HTR-8/SVneo (cell line): ENCODE measurements at regions not wholly inside any gene's neighbourhood (a gene's known extent, or its start where the extent isn't known, plus 50 kb on each side); places are given as distances from the start of the nearest gene placed in this dataset.

ENCODE experiments used
- DNase-seq: peaks from one replicate; pipeline ENCODE4 v3.0.0; 2011; ENCODE audit warnings: low spot score, mixed read lengths; ENCODE audit not compliant: insufficient read length
- FAIRE-seq: peaks from 2 replicates; lab custom pipeline; 2011; peaks lifted over from hg19 to GRCh38; lab: Jason Lieb, UNC

- DNase-seq (no peak), FAIRE-seq (no peak)
Measured at GRCh38 chr14:49970474-49971147, 77.7 kb downstream of the ARF6 start.

- FAIRE-seq: no peak
Measured at GRCh38 chr14:49971156-49972130, 78.6 kb downstream of the ARF6 start.

DNA sequence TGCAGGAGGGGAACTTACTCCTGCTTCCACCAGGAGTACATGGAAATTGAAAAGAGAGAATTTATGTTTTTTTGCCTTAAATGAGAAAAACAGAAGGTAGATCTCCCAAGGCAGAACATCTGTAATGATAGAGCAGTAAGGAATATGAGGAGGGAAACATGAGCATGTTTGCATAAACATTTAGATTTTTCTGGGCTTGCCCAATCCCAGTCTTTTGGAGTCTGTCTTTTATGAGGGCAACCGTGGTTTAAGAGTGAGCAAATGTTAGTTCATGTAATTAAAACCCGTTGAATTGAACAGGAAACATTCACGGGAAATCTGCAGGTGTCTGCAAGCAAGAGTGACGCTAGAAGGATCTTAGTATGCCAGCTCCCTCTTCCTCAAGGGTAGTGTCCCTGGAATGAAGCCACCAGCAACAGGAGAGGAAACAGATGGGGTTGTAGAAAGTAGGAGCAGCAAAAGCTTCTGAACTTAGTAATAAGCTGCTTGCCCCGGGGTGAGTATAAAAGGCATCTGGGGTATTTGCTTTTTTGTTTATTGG lies 79.3 kb downstream of the ARF6 start:
- DNase-seq: no peak
- FAIRE-seq: no peak

More at GRCh38 chr14:49971156-49972130, 78.6 kb downstream of the ARF6 start:
- DNase-seq: no peak

- peak; percentile 69 for DNase-seq
- FAIRE-seq: no peak
Measured at GRCh38 chr14:49972823-49973222, 79.9 kb downstream of the ARF6 start.

DNA sequence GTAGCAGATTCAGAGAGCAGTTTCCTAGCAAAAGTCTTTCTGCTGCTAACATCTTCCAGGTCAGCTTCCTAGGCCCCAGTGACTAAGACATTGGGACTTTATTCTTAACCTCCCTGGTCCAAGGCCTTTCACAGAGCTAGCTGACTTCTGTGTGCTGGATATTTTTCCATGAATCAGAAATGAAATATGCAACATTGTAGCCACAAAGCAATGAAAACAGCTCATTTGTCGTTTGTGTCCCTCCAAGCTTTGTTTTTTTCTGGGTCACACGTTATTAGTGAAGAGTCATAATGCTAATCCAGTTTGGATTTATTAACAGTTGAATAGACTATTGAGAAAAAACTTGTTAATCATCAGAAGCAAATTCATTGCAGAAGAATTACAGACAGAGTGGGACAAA lies 82.4 kb downstream of the ARF6 start:
- FAIRE-seq: no peak
- peak; percentile 48 for DNase-seq

GRCh38 chr14:49975799-49976198 lies 82.9 kb downstream of the ARF6 start:
- FAIRE-seq (no peak), DNase-seq (no peak)

GRCh38 chr14:49977126-49977841 lies 84.4 kb downstream of the ARF6 start:
- DNase-seq: no peak
- no peak for FAIRE-seq

DNA sequence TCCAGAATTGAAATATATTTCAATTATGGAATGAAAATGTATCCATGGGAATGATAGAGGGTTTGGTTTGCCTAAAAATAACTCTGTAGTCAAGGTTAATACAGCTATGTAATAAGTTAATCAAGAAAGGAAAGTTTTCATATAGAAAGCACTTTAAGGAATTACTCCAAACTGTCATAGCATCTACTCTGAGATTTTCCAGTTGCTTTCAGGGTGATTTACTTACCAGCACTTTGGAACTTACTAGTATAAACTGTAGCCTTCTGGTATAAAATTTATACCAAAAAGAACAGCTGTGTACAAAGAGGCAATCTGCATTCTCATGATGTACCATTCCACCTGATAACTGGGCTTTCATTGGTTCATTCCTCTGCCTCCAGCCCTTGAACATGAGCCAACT lies 87.1 kb downstream of the ARF6 start:
- FAIRE-seq (no peak), DNase-seq (no peak)

GRCh38 chr14:49982082-49982481 lies 89.2 kb downstream of the ARF6 start:
- FAIRE-seq (no peak), DNase-seq (no peak)

DNA sequence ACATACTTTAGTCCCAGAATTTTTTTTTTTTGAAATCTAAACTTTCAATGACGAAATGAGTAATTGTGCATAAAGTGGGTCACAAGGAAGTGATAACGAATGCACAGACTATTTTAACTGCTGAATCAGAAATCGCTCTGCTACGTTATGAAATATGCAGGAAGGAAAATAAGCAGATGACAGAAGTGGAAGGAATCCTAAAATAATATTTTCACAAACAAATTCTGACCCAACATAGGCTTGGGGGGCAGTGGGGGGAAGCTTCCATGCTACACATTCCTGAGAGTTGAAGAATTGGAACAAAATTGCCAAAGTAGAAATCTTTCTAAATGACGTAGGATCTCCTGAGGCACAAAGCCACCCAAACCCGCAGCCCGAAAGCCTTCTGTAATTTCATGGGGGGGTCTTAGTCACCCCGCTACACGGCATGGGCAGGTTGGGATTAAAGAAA lies 89.6 kb downstream of the ARF6 start:
- DNase-seq (no peak), FAIRE-seq (no peak)

- DNase-seq: no peak
Measured at GRCh38 chr14:49984424-49984823, 91.5 kb downstream of the ARF6 start.

GRCh38 chr14:49986343-49987014 lies 93.6 kb downstream of the ARF6 start:
- FAIRE-seq: no peak
- no peak for DNase-seq

More at GRCh38 chr14:49984424-49984823, 91.5 kb downstream of the ARF6 start:
- FAIRE-seq: no peak

DNA sequence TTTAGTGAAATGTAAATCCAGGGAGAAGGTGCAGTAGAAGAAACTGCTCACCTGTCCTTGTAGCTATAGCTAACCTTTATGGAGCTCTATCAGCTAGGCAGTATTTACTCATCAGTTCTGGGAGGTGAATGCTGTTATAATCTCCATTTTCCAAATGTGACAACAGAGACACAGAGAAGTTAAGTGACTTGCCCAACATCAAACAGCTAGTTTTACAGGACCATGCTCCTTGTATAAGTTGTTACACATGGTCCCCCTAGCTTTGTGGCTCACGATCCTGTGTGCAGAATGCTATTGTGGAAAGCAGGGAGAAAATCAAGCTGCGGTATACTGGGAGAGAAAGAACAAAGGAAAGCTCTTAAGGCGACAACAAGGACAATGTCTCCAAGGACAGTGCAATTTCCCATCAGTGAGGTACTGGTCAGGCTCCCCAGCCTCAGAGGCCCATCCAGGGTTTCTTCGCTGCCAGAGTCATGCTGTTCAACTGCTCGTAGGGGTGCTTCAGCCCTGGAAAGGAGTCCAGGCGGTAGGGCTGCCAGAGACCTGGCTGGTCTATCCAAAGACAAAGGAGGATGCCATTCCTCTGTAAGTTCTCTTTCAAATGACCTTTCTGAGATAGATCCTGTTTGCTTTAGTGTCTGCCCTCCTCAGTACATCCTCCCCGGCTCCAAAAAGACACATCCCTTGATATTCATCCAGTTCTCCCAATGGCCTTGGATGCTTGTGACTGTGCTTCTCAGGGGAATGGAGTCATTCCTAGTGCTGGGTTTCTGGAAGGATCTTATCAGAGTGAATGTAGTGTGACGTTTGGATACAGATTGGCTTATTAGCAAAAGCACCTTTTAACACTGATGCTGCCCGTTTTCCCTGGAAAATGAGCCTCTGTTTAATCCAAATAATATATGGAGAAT lies 95.5 kb downstream of the ARF6 start:
- DNase-seq (no peak), FAIRE-seq (no peak)

GRCh38 chr14:49989966-49990365 lies 97.1 kb downstream of the ARF6 start:
- DNase-seq: no peak
- FAIRE-seq: no peak

DNA sequence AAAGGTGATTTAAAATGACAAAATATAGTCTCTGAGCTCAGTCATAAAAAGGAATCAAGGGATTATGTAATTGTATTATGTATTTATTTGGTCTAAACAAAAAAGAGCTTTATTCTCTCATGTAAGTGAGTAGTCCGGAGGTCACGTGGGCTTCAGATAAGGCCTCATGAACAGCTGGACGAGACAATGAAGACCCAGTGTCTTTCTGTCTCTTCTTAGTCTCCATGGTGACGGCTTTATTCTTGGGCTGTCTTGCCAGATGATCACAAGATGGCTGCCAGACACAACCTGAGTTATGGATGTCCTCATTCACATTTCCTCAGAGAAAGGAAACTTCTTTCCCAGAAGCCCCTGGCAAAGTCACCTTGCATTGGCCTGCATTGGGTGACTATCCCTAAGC lies 98.6 kb downstream of the ARF6 start:
- DNase-seq (no peak), FAIRE-seq (no peak)

GRCh38 chr14:49992036-49992435 lies 99.2 kb downstream of the ARF6 start:
- FAIRE-seq: no peak

DNA sequence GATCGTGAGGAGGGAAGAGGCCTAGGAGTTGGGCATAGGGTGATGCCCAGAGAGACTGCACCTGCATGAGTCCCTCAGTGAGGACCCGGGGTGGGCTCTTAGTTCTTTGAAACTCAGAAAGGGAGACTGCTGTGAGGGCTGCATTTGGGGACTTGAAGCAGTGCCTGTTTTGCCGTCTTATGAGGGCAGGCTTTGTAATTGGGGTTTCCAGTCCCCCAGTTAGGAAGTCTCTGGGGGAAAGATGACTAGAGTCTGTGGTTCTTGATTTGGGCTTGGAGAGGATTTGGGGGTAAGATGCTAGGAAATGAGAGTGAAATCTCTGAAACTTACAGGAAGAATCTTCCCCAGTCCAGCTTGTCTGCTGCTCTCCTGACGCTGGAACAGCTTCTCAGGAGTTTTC lies 99.6 kb downstream of the ARF6 start:
- no peak for FAIRE-seq

More at GRCh38 chr14:49992036-49992435, 99.2 kb downstream of the ARF6 start:
- no peak for DNase-seq

DNA sequence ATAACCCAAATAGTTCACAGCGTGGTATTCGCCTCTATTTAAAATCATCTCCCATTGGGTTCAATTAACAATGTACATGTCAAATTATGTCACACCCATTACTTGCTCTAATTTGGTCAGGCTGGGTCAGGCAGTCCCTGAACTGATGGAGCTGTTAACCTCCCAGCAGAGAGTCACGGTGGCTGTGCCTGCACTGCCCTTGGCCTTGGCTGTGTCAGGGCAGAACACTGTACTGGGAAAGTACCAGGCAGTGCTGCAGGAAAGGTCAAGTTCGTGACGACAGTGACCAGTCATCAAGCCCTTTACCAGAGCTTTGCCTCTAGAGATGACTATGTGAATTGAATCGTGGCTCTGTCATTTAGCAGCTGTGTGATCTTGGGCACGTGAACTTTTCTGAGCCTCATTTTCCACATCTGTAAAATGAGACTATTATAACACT lies 100.0 kb downstream of the ARF6 start:
- peak; percentile 55 for FAIRE-seq

More for the DNA sequence above, 99.6 kb downstream of the ARF6 start:
- DNase-seq: no peak

GRCh38 chr14:49993565-49993964 lies 100.7 kb downstream of the ARF6 start:
- no peak for DNase-seq
- FAIRE-seq: no peak

More for the DNA sequence above, 100.0 kb downstream of the ARF6 start:
- no peak for DNase-seq
